GM21423 (cell line): ENCODE measurements at regions not wholly inside any gene's neighbourhood (a gene's known extent, or its start where the extent isn't known, plus 50 kb on each side); places are given as distances from the start of the nearest gene placed in this dataset.

Experiments
- ATAC-seq: cut with Tn5 transposase; IDR thresholded peaks from one replicate; pipeline ENCODE4 v1.9.1; 2021; ENCODE audit warnings: mild to moderate bottlenecking, moderate library complexity; ENCODE audit not compliant: unreplicated experiment

DNA sequence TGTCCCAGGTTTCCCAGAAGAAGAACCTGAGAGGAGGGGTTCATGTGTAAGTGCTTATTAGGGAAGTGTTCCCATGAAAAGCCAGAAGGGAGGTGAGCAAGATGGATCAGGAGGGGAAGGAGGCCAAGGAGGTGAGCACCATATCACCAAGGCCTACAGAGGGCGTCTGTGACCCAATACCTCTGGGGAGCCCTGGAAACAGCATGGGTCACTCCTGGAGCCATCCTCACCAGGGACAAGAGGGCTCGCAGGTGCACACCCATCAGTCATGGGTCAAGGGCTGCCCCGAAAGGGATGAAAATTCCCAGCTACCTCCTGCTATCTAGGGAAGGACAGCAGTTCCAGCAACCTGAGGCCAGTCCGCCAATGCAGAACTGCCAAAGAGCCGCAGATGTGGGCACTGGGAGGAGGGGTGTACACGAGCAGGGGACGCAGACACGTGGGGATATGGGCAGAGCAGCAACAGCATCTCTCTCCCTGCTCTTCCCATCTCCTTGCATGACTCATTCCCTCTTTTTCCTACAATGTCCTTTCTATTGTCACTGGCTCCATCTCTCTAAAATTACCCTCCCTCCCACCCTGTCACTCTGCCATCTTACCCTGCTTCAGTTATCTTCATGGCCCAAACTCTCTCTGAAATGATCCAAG is 167.6 kb upstream of the FSTL4 start:
- no peak for ATAC-seq

DNA sequence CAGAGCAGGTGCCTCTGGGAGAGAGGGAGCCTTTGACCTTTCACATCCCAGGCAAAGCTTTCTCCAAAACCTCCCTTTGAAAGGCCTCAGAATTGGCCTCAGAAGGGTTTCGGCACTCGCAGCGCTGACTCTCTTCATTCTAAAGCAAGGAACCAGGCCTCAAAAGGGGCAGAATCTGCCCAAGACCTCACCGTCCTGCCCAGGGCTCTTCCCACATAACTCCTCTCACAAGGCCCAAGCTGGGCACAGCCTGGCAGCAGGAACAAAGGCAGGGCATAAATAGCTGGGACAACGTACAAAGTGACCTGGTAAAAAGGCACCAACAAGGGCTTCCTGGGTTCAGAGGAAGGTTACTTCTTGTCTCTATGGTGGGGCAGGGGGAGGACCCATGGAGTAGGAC is 166.3 kb upstream of the FSTL4 start:
- no peak for ATAC-seq

DNA sequence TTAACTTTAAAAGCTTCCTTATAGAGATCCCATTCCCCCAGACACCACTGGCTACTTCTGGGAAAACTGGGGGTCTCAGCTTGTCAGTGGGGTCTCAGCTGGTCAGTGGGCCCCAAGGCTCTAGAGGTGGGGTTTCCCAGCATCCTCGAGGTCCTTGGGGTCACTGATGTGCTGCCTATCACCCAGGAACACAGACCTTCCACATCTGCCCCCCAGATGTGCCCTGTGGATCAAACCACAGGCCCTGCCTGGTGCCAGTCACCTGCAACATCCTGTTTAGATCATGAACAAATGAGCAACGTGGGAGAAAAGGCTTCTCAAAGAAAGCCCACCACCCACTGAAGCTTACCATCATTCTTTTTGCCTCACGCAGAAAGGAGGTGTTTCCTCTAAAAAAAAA is 165.6 kb upstream of the FSTL4 start:
- ATAC-seq, result no peak

DNA sequence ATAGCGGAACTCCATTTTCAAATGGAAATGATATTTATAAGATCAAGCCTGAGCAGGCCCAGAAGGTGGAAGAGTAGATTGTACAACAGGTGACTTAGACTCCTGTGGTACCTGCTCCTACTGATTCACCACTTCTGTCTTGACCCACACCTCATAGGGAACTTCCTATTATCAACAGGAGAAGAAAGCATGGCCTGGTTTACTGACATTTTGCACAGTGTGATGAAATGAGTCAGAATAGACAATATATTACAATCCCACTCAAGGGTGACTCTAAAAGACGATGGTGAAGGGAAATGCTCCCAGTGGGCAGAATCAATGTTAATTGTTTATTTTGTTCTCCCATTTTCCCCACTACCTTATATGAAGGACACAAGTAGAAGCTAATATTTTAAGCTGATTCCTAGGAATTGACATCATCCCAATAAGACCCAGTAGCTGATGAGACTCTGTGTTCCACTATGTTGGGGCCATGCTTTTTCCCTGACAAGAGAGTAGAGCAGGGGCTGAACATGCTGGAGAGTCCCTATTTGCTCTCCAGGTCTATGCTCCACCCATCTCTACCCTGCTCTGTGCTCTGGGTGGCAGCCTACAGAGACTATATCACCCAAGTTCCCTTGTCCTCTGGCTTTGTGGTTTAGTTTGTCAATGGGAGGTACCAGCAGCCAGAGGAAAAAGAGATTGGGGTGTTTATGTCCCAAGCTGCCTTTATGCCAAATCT is 163.4 kb upstream of the FSTL4 start:
- ATAC-seq, result no peak

DNA sequence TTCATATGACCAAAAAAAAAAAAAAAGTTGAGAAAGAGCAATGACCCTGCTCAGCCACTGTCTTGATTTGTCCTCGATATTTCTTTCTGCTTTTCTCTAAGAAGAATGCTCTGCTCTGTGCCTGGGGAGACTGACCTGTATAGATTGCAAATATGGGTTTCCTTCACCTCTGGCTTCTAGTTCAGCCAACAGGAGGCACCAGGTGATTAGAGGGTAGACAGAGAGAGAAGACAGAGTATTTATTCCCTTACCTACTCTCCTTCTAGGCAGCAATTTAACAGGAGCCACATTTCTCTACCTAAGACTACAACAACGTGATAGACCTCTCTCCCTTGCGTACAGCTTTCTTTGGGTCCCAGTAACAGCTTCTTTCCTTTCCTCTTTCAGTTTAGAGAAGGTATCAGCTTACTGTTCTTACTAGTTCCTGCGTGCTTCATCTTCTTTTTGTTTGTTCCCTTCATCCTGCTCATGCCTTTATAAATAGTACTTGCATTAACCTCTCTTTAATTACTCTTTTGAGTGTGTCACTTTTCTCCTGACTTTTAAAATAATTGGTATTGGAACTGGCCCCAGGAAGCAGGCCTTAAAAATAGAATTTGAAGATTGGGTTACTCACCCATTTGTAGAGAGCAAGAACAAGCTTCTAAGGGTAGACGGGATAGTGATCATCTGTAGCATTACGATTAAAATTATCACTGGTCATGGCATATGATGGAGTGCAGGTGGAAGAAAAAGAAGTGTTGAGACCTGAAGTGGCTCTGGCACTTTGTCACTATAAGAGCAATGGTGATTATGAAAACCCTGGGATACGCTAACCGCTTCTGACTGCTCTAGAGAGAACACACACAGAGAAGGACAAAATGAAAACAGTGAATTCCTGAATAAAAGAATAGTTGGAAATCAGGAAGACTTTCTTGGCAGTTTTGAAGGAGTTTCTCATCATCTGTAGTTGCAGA is 161.2 kb upstream of the FSTL4 start:
- ATAC-seq, result no peak

DNA sequence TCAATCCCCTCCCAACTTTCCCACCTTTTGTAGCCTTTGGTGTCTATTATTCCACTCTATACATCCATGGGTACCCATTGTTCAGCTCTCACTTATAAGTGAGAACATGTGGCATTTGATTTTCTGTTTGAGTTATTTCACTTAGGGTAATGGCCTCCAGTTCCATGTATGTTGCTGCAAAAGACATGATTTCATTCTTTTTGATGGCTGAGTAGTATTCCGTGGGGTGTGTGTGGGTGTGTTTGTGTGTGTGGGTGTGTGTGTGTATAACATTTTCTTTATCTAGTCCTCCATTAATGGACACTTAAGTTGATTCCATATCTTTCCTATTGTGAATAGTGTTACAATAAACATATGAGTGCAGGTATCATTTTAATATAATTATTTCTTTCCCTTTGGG is 157.5 kb upstream of the FSTL4 start:
- no peak for ATAC-seq

DNA sequence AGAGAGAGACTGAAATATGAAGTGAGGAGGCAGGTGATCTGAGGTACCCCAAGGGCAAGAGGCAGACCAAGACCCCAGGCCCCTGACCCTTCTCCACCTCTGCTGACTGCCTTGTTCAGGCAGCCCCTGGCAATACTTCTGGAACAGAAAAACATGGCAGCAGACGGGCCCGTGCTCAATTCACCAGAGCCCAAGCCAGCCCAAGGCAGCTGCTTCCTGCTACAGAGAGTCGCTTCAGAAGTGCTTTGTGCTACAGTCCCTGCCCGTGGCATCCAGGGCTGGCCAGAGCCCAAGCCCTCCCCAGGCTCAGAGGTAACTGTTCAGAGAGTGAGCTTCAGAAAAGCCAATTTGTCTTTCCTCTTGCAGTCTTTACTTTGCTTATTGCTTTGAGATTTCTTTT is 151.4 kb upstream of the FSTL4 start:
- no peak for ATAC-seq

DNA sequence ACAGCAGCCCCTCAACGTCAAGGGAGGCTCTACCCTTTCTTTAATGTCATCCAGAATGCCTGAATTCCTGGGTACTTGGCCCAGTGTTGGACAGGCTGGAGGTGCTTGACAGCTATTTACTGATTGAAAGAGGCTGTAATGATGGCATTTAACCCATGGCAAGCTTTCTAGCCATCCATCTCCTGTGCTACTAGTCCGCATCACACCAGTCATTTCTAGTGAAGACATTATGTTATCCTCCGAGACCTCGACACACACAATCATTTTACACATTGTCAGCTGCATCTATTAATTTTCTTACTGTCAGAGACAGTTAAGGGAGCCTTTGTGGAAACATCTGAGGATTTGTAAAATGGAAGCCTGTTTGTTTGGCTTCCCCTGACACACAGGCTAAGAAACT is 149.3 kb upstream of the FSTL4 start:
- ATAC-seq, result no peak

DNA sequence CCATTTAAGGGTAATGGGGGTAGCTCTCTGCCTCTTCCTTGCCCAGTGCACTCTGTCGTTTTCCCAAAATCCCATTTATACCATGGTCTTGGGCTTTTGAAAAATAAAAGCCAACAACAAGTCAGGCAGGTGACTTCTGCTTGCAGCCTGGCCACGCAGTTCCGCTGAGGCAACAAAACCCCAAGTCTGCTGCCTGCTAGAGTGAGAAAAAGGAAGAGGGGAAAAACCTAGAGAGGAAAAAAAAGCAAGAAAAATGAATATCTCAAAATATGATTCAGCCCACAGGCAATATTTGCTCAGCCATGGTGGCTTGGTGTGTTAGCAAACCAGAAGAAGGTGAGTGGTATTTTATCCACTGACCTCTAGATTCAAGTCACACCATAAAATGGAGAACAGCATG is 148.2 kb upstream of the FSTL4 start:
- no peak for ATAC-seq

DNA sequence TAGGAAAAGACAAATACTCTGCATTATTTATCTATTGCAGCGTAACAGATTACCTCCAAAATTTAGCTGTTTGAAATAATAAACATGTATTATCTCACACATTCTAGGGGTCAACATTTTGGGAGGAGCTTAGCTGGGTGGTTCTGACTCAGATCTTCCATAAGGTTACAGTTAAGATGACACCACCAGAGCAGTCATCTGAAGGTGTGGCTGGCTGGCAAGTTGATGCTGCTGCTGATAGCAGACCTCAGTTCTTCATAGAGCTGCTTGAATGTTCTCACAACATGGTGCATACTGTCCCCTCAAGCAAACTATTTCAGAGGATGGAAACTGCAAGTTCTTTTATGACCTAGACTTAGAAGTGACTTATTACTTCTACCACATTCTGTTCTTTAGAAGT is 146.3 kb upstream of the FSTL4 start:
- ATAC-seq, result no peak

DNA sequence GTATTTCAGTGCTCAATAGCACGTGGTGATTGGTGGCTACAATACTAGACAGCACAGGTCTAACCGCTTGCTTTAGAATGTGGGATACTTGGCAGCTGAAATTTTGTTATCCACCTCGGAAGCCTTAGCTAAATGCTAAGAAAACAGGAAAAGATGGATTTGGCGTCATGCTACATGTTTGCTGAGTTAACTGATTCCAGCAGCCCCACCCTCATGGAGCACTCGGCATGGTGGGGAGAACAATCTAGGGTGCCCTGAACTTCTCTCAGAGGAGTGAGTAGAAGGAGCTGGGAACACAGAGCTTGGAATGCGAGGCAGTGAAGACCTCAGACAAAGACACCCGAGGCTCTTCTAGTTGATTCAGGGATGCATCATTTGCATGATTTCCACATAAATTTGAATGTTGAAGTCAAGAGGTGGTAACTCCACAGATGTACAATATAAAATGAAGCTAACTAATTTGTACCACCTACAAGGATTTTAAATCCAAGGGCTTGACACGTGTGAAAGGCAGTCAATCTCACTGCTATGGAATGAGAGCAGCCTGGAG is 145.1 kb upstream of the FSTL4 start:
- no peak for ATAC-seq

DNA sequence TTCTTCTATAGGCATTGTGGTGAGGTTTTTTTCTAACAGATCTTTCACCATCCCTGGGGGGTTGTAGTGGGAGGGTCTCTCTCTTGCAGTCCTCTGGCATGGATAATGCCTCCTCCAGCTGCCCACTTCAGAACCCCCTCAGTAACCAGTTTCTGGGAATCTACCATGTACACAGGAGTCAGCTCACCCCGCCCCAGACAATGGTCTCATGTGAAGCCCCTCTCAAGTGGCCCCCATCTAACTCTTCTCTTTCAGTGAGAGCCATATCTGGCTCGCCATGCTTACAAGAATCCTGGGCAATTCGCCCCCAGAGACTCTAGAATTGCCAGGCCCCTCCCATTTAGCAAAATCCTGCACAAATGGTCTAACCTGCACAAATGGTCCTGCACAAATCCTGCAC is 144.4 kb upstream of the FSTL4 start:
- no peak for ATAC-seq

DNA sequence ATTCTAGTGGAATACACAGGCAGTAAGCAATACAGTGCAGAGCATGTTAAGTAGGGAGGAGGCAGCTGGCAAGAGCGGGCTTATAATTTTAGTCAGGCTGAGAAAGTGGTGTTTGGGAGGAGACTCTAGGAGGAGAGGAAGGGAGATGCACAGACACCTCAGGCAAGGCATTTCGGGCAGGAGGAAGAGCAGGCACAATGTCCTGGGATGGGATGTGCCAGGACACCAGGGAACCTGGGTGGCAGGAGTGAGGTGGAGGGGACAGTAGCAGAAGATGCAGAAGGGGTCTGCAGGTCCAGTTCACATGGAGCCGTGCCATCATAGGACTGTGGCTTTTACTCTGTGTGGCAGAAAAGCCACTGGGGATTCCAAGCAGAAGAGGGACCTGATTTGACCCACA is 143.7 kb upstream of the FSTL4 start:
- ATAC-seq, result no peak

DNA sequence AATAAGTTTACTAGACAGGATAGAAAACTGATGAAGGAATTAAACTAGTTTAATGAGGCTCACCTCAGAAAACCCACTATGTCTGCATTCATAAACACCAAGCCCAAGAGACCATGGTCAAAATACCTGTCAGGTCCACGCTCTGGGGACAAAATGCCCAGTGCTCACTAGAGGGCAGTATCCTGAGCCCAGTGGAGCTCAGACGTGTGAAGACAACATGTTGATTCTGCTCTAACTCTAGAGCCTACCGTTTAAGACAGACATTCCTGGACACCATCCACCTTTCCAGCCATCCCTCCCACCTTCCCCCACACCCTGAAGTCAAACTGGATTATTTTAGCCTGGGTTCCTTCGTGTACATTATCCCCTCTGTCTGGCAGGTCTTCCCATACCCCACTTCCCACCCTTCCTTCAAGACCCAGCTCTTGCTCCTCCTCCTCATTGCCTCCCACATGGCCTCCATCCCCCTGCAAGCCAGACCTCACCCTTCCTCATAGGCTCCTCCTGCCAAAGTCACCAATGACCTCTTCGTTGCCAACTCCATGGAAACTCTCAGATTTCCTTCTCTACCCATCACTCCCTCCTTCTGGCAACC is 142.3 kb upstream of the FSTL4 start:
- ATAC-seq, result no peak

DNA sequence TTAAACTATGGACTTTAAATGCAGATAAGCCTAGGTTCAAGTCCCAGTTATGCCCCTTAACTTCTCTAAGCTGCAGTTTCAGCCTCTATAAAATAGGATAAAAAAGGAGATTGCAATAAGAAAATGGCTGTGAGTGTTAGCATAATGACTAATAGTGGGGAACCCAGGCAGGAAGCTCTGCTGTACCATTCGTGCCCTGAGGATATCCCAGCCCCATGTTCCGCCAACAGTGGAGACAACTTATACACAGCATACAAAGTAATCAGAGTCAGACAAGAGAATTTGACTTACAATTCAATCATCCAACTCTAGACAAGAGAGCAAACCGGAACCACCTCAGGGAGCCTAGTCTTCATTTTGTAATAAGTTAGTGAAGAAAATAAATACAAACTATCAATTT is 141.5 kb upstream of the FSTL4 start:
- no peak for ATAC-seq

DNA sequence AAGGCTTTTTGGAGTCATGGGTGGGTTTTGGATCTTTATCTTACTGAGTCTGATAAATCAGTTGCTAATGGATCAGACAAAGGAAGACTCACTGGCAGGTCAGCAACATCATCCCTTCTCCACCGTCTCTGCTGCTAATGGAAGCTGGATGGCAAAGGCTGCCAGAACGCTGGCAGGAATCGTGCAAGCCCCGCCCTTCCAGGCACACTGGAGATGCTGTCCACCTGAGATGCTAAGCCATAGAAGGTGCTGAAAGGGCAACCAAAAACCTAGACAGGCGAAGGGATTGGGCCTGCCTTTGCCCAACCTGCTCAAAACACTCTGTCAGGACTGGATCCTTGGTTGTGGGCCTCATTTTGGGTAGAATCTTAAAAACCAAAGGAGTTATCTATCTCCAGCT is 139.5 kb upstream of the FSTL4 start:
- no peak for ATAC-seq

DNA sequence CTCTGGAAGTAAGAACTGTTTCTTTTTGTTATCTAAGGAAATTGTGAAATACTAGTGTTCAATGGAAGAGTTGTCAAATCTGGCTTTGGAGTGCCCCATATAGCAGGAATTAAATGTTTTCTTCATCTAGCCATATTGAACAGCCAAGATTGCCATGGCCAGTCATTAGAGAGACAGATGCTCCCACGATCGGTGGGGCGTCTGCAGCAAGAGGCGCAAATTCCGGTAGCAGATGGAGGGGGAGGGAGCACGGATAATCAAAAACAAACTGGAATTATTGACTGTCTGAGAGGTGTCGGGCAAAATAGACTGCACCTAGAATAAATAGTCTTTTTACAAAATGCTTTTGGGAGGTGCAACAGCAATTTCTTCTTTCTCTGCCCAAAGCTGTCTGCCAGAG is 139.1 kb upstream of the FSTL4 start:
- no peak for ATAC-seq

DNA sequence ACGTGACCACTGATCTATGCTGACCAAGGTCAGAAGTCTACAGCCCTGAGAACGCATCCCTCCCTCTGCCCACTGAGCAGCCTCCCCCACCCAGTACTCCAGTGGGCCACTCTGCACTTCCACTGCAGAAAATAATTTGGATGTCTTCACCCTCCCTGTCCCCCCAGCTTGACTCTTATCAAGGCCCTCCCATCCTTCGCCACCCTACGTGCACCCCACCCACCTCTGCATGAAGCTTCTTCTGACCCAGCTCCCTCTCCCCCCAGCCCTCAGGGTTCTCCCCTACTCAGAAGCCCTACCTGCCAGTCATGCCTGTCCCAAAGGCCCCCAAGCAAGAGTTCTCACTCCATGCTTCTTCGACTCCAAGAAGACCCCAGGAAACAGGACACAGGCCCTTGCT is 138.5 kb upstream of the FSTL4 start:
- no peak for ATAC-seq

DNA sequence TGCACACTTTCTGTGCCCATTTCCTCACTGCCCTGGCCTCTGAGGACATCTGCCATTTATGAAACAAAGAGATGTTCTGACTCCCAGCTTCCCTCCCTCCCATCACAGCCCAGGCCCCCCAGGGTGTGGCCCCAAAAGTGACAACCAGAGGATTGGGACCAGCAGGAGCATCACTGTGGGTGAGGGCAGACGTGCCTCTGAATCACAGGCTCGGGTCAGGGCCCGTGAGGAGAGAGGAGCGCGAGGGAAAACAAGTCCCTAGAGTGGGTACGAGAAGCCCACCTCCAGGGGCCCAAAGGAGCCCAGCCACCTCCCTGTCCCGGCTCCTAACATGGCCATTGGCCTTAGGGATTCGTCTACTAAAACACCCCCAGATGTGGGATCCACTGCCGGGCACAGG is 138.0 kb upstream of the FSTL4 start:
- ATAC-seq, result no peak

DNA sequence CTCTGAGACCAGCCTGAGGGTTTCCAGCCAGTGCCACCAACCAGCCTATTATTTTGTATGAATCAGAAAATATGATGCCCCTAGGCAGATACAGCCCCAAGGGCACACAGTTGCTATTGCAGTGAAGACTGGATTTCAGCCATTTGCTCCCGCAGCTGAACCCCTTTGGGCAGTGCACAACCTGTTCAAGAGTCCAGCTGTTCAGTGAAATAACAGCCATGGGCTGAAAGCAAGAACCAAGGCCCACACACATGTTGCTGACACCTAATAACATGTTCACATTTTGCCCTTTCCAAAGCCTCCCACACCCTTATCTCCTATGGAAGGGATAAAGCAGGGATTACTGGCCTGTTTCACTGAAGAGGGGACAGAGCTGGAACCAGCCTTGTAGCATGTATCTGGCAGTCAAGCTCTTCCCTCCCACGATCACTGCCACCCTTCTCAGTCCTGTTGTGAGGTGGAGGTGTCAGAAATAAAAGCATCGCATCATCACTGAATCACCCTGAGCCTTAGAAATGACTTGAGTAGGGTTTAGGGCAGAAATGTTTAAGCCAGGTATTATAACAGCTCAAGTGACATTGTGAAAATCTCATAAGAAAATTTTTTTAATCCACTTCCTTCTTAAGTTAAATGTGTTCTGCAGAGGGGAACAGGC is 137.1 kb upstream of the FSTL4 start:
- ATAC-seq, result no peak

DNA sequence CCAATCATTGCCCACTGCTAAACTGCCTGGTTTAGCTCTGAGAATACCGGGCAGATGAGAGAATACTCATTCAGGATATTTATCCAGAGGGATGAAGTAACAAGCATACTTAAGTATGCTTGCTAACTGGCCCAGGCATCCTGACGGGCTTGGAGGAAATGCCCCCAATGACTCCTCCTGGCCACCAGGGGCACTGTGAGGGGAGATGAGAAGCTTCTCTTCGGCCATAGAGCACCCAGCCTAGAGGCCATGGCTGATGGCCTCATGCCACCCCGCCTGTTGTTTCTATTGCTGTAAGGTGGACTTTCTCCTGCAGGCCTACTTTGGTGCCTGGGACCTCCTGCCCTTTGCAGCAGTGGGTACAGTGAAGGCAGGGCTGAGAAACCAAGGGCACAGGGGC is 134.5 kb upstream of the FSTL4 start:
- no peak for ATAC-seq
